Stimulated activated CD8-positive, alpha-beta memory T cell treated with anti-CD3 and anti-CD28 coated beads, Interleukin-12 subunit alpha, Interleukin-12 subunit beta, amount 100 ng/mL, for 24 hours (primary cell): ENCODE measurements at regions not wholly inside any gene's neighbourhood (a gene's known extent, or its start where the extent isn't known, plus 50 kb on each side); places are given as distances from the start of the nearest gene placed in this dataset.

Experiments used
- DNase-seq: peaks from one replicate; pipeline ENCODE4 v3.0.0-alpha.2; 2020; ENCODE audit errors: extremely low read depth

DNA sequence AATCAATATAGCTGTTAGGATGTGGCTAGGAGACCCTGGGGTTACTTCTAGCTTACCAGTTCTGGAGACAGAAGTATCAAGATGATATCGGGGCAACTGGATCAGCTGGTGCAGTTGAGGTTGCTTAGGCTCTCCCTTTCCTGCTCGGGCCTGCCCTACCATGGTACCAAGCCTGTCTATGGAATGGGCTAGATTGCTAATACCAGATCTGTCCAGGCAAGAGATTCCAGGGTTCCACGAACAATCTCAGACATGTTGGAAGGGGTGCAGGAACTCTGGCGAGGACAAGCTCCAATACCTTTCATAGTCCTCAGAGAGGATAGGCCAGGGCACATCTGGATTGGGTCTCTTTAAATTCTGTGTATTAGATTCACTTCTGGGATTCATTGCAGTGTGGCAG, 53.8 kb downstream of the ADM start:
- DNase-seq = no peak

DNA sequence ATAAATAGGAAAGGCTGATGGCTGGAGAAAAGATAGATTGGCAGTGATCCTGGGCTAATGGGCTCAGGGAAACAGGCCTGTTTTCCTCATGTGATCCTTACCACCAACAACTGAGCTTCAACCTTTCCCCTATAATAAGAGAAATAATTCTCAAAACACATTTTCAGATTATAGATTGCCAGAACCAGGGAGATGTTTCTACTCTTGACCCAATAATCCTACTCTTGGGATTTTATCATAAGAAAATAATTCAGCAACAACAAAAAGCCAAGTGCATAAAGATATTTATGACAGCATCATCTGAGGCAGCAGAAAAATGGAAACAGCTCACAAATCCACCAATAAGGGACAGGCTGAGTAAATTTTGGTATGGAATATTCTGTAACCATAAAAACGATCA, 54.3 kb downstream of the ADM start:
- DNase-seq = no peak

DNA sequence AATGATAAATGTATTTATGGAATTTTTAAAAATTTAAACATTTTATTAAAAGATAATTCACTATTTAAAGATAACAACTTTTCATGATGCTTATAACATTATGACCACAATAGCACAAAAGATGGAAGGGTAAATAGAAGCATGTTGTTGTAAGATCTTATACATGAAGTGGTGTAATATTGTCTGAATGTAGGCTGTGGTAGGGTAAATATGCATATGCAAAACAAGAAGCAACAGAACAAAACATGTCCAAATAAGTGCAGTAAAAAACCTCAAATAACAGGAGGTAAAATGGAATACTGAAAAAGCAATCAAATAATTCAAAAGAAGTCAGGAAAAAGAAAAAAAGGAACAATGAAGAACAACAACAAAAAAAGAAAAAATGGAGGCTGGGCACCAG, 56.0 kb downstream of the ADM start:
- DNase-seq = no peak

- DNase-seq = no peak
Measured at GRCh38 chr11:10365045-10365444, 60.2 kb downstream of the ADM start.

DNA sequence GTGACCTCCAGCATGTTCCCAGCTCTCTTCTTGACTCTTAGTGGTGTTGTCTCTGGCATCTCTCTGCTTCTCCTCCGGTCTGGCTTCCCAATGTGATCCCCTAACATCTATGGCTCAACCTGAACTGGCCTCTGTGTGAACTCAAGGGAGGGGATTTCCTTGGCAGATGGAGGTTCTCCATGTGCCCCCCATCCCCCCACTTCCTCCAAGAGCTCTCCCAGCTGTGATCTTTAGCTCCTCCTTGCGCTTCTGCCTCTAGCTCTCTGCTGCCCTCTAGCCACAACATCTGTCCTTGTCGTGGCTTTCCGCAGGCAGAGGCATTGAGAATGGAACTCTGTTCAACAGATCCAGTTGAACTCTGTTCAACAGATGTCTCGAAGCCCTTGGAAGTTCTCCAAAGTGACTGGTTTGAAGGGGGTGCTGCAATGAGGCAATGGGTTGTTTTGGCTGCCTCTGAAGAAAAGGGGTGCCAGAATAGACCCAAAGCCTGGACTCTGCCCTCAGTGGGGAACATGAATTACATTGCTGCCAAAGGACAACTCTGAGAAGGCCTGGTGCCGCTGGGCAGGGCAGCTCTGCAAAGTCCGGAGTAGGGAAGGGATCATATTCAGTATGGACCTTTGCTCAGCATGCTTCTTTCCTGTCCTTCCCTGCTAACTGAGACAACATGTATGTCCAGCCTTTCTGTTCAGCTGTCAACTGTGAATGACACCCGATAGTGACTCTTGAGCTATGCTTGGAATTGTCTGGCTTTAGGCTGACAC, 61.9 kb downstream of the ADM start:
- DNase-seq = peak; percentile 24

GRCh38 chr11:10371926-10372641, 67.2 kb downstream of the ADM start:
- no peak for DNase-seq

DNA sequence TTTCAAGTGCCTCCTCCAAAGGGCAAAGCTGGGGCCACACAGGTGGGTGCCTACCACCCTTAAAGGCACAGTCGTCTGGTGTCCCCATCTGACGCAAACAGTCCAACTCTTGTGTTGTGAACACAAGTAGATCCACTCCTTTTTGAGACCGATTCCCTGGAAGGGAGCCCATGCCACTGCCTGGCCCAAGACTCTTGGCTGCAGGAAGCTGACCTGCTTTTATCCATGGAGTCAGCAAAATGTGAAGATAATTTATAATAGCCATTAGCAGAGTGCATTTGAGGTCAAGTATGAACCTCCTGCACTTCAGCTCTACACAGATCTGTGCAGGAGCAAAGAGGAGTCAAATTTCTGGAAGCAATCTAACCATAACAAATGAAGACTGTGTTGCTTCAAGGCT, 68.5 kb downstream of the ADM start:
- DNase-seq = no peak

DNA sequence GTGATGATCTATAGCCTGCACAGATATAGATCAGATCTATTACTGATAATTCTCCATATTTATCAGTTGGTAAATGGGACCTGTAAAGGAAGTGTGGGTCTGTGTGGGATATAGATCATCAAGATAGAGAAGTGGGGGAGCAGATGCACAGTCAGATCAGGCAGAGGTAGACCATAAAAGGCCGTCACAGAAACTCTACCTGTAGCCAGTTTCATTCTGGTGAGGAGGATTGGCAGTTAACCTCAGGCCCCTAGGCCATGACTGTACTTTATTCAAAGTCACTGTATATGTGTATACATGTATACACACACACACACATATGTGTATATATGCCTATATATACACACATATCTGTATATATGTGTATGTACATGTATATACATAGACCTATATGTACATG, 69.1 kb downstream of the ADM start:
- DNase-seq = no peak

GRCh38 chr11:10374386-10374785, 69.5 kb downstream of the ADM start:
- DNase-seq = no peak

DNA sequence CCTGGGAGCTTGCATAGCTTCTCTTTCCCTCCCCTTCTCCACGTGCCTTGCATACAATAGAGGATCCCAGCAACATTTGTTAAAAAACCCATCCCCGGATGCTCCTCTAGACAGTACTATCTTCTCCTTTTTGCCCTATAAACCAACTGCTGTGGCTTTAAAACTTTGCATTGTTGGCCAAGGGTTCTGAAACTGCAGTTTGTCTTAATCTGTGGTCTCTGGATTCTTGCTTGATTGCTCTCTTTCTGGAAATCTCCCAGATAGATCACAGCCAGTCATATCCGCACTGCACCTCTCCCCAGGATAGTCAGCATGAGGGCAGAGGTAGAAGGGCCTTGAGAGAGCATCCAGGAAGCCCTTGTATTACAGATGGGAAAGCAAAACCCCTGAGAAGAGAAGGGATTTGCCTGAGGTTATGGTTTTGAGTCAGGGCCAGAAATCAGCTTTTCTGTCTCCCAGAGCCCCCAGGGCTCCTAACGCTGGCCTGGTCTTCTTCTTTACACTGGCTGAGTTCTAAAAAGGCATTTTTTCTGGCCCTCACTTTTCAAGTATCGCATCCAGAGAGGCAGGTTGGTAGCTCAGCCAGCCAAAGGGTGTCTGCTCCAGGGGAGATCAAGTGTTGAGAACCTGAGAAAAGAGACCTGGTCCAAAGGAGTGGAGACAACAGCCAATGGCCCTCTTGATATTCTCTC, 70.6 kb downstream of the ADM start:
- no peak for DNase-seq

- DNase-seq = no peak
Measured at GRCh38 chr11:10376061-10376460, 71.2 kb downstream of the ADM start.

- no peak for DNase-seq
Measured at GRCh38 chr11:10377183-10377582, 72.3 kb downstream of the ADM start.

- DNase-seq = no peak
Measured at GRCh38 chr11:10378362-10378761, 73.5 kb downstream of the ADM start.

- DNase-seq = no peak
Measured at GRCh38 chr11:10379022-10379421, 74.1 kb downstream of the ADM start.

- DNase-seq = no peak
Measured at GRCh38 chr11:10379426-10379825, 74.6 kb downstream of the ADM start.

- DNase-seq = no peak
Measured at GRCh38 chr11:10379871-10380568, 75.0 kb upstream of the AMPD3 start.

- no peak for DNase-seq
Measured at GRCh38 chr11:10380921-10381320, 74.1 kb upstream of the AMPD3 start.

DNA sequence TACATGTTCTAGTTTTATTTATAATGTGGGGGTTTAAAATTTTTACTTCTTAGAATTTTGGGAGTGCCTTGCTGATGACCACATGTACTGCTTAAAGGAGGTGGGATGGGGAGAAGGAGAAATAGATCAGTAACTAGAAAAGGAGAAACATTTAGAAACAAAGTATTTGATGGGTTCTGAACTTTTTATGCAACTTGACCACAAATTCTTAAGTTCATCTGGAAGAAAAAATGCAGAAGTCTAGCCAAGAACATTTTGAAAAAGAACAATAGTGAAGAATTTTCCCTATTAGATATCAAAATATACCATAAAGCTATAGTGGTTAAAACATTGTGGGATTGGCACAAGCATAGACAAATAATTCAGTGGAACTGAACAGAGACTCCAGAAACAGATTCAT, 73.3 kb upstream of the AMPD3 start:
- DNase-seq = no peak

DNA sequence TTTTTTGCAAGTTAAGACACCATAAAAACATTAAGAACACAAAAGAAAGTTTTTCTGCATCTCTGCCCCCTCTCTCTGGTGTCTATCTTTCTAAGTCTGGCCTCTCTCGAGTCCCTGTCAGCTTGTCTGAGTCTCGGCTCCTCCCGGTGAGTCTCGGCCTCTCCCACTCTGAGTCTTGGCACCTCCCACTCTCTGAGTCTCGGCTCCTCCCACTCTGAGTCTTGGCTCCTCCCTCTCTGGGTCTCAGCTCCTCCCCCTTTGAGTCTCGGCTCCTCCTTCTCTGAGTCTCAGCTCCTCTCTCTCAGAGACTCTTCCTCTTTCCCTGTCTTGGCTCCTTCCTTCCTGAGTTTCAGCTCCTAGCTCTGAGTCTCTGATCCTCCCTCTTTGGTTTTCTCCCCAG, 72.5 kb upstream of the AMPD3 start:
- DNase-seq = no peak

DNA sequence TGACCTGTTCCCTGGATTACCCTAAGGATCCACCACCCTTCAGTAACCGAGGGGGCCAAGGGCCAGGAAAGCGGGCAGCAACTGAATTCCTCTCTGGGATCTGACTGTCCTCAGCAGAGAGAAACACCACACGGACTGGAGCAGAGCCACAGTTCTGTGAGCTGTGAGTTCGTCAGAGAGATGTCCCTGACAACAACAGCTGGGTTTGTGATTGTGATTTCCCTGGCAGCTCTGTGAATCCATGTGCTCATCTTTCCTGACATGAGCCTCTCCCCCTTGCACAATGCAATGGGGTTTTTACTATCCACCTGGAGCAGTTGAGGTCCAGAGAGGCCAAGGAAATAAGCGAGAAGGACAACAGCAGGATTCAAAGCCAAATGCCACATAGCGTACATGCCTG, 69.4 kb upstream of the AMPD3 start:
- DNase-seq = no peak

DNA sequence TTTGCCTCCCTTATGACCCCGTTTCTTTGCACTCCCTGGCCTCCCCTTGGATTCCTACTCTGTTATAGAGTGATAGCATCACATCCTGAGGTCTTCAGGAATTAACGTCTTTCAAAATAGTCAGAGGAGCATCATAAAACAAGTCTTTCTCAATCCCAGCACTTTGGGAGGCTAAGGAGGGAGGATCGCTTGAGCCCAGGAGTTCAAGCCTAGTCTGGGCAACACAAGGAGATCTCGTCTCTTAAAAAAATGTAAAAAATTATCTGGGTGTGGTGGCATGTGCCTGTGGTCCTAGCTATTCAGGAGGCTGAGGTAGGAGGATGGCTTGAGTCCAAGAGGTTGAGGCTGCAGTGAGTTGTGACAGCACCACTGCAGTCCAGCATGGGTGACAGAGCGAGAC, 68.7 kb upstream of the AMPD3 start:
- DNase-seq = no peak

DNA sequence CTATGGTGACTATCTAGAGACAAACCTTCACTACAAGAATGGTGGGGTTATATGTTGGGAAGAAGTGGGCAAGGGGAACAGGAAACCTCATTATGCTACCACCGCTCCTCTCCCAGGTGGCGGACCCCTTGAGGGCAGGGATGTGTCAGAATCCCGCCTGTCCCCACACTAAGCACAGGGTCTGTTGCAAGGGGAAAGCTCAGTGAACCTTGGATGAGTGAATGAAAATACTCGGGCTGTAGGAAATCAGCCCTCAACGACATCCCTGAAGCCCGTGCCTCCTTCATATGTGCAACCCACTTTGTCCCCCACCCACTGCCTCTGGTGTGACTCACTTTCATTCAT, 68.2 kb upstream of the AMPD3 start:
- DNase-seq = no peak
